IMR-90 (cell line): ENCODE measurements at regions not wholly inside any gene's neighbourhood (a gene's known extent, or its start where the extent isn't known, plus 50 kb on each side); places are given as distances from the start of the nearest gene placed in this dataset.

Source experiments
- ATAC-seq: fragments of 200-7000 bp; cut with Tn5 transposase; 2 replicates; pipeline ENCODE4 v1.9.1; 2020; ENCODE audit warnings: low read depth, mild to moderate bottlenecking, moderate library complexity
- BruUV-seq: library from RNA; stranded (reverse); fragments of 400-500 nt; replicated peaks from 2 replicates; lab custom pipeline; 2021; lab: Mats Ljungman, UMichigan
- CTCF ChIA-PET: fragments of 300-600 bp; formaldehyde crosslinking; extraction: SDS; loops from one replicate; lab custom pipeline; 2021; ENCODE audit warnings: antibody characterized with exemption; lab: Yijun Ruan, JAX
- POLR2A ChIA-PET: fragments of 300-600 bp; sonication (Branson Sonifier 250); formaldehyde crosslinking; loops from one replicate; lab custom pipeline; 2022; ENCODE audit warnings: antibody characterized with exemption; ENCODE audit not compliant: unreplicated experiment; lab: Charles Lee
- DNase-seq: peaks from one replicate; pipeline ENCODE4 v3.0.0; 2013
- H2AFZ ChIP-seq: replicated peaks from 2 replicates; pipeline ENCODE3; 2013; ENCODE audit warnings: low read length, mild to moderate bottlenecking; ENCODE audit not compliant: poor library complexity
- H2AK5ac ChIP-seq: 2 replicates; pipeline ENCODE4 v1.6.1; 2013; ENCODE audit warnings: low read depth, low read length, inconsistent platforms
- H2AK9ac ChIP-seq: replicated peaks from 2 replicates; pipeline ENCODE3; 2013; ENCODE audit warnings: mild to moderate bottlenecking, low read depth, low read length, moderate library complexity; ENCODE audit not compliant: poor library complexity
- H2BK120ac ChIP-seq: 2 replicates; pipeline ENCODE4 v1.6.1; 2013; ENCODE audit warnings: low read depth, low read length, inconsistent platforms
- H2BK15ac ChIP-seq: 3 replicates; pipeline ENCODE4 v1.6.1; 2013; ENCODE audit warnings: low read depth, low read length, inconsistent platforms
- H2BK20ac ChIP-seq: 2 replicates; pipeline ENCODE4 v1.6.1; 2013; ENCODE audit warnings: low read depth, mild to moderate bottlenecking, inconsistent platforms, low read length, moderate library complexity
- H2BK5ac ChIP-seq: 2 replicates; pipeline ENCODE4 v1.6.1; 2013; ENCODE audit warnings: mild to moderate bottlenecking, low read depth, low read length, inconsistent platforms; ENCODE audit not compliant: poor library complexity, severe bottlenecking
- H3K14ac ChIP-seq: replicated peaks from 2 replicates; pipeline ENCODE4 v1.6.1; 2013; ENCODE audit warnings: low read depth, low read length, inconsistent platforms
- H3K18ac ChIP-seq: 2 replicates; pipeline ENCODE4 v1.6.1; 2013; ENCODE audit warnings: low read depth, low read length, control low read depth
- H3K23ac ChIP-seq: 2 replicates; pipeline ENCODE4 v1.6.1; 2013; ENCODE audit warnings: low read depth, low read length, inconsistent platforms
- H3K27ac ChIP-seq: 2 replicates; pipeline ENCODE4 v1.5.1; 2013; ENCODE audit warnings: mild to moderate bottlenecking, control low read depth, low read length; ENCODE audit not compliant: insufficient read depth
- H3K27me3 ChIP-seq: 2 replicates; pipeline ENCODE4 v1.6.1; 2013; ENCODE audit warnings: low read length; ENCODE audit not compliant: control insufficient read depth, insufficient read depth
- H3K36me3 ChIP-seq: 2 replicates; pipeline ENCODE4 v1.6.1; 2013; ENCODE audit warnings: low read length, mixed read lengths; ENCODE audit not compliant: control insufficient read depth, insufficient read depth
- H3K4ac ChIP-seq: 2 replicates; pipeline ENCODE4 v1.6.1; 2013; ENCODE audit warnings: low read depth, low read length, inconsistent platforms
- H3K4me1 ChIP-seq: 2 replicates; pipeline ENCODE4 v1.6.1; 2013; ENCODE audit warnings: low read length, mixed read lengths; ENCODE audit not compliant: control insufficient read depth, insufficient read depth
- H3K4me2 ChIP-seq: 2 replicates; pipeline ENCODE4 v1.6.1; 2013; ENCODE audit warnings: low read depth, mild to moderate bottlenecking, control low read depth, low read length, moderate library complexity
- H3K4me3 ChIP-seq: 2 replicates; pipeline ENCODE4 v1.5.1; 2013; ENCODE audit warnings: low read depth, mild to moderate bottlenecking, control low read depth, low read length, moderate library complexity; ENCODE audit not compliant: insufficient read depth
- H3K56ac ChIP-seq: 2 replicates; pipeline ENCODE4 v1.6.1; 2013; ENCODE audit warnings: low read length, inconsistent platforms; ENCODE audit not compliant: insufficient read depth; ENCODE audit errors: extremely low read depth
- H3K79me1 ChIP-seq, 2 experiments: 2 replicates each; pipeline ENCODE4 v1.6.1; 2013; ENCODE audit warnings: low read length in 2 of 2, inconsistent platforms in 1 of 2, low read depth in 1 of 2
- H3K9ac ChIP-seq: 2 replicates; pipeline ENCODE4 v1.6.1; 2013; ENCODE audit warnings: low read depth, low read length, control low read depth
- H3K9me1 ChIP-seq: 2 replicates; pipeline ENCODE4 v1.6.1; 2013; ENCODE audit warnings: low read length, inconsistent platforms; ENCODE audit not compliant: insufficient read depth
- H3K9me3 ChIP-seq: 2 replicates; pipeline ENCODE4 v1.6.1; 2013; ENCODE audit warnings: low read length; ENCODE audit not compliant: control insufficient read depth, insufficient read depth
- H4K20me1 ChIP-seq: 2 replicates; pipeline ENCODE4 v1.6.1; 2013; ENCODE audit warnings: low read length, inconsistent platforms; ENCODE audit not compliant: insufficient read depth
- H4K5ac ChIP-seq: 2 replicates; pipeline ENCODE4 v1.6.1; 2013; ENCODE audit warnings: mild to moderate bottlenecking, low read depth, low read length, control low read depth
- H4K8ac ChIP-seq, 2 experiments: 2 replicates each; pipeline ENCODE4 v1.6.1; 2013; ENCODE audit warnings: low read depth in 2 of 2, low read length in 2 of 2, control low read depth in 1 of 2, inconsistent platforms in 1 of 2
- H4K91ac ChIP-seq: 2 replicates; pipeline ENCODE4 v1.6.1; 2013; ENCODE audit warnings: low read depth, low read length, inconsistent platforms; ENCODE audit not compliant: insufficient read depth
- BHLHE40 ChIP-seq: fragments of 150-350 bp; IDR thresholded peaks from 2 replicates; pipeline ENCODE4 v1.6.1; 2016; ENCODE audit warnings: mild to moderate bottlenecking, low read depth, low read length
- CEBPB ChIP-seq: IDR thresholded peaks from 2 replicates; pipeline ENCODE4 v1.6.1; 2012; ENCODE audit warnings: low read depth, low read length, improper control_type of control experiment
- FOS ChIP-seq: fragments of 150-350 bp; IDR thresholded peaks from 2 replicates; pipeline ENCODE4 v1.6.1; 2016; ENCODE audit warnings: low read depth, low read length
- MAZ ChIP-seq: IDR thresholded peaks from 2 replicates; pipeline ENCODE4 v1.6.1; 2012; ENCODE audit warnings: low read depth, mild to moderate bottlenecking, low read length, improper control_type of control experiment, moderate library complexity, borderline replicate concordance
- MXI1 ChIP-seq: IDR thresholded peaks from 2 replicates; pipeline ENCODE4 v1.6.1; 2012; ENCODE audit warnings: low read depth, mild to moderate bottlenecking, low read length, moderate library complexity, borderline replicate concordance
- NFE2L2 ChIP-seq: fragments of 150-350 bp; IDR thresholded peaks from 2 replicates; pipeline ENCODE4 v1.6.1; 2016; ENCODE audit warnings: low read depth, mild to moderate bottlenecking, low read length
- POLR2A ChIP-seq: IDR thresholded peaks from 2 replicates; pipeline ENCODE4 v1.6.1; 2012; ENCODE audit warnings: mild to moderate bottlenecking, low read depth, low read length
- RAD21 ChIP-seq: IDR thresholded peaks from 2 replicates; pipeline ENCODE4 v1.6.1; 2012; ENCODE audit warnings: low read length, improper control_type of control experiment
- RCOR1 ChIP-seq: IDR thresholded peaks from 2 replicates; pipeline ENCODE4 v1.6.1; 2012; ENCODE audit warnings: mild to moderate bottlenecking, low read length, improper control_type of control experiment; ENCODE audit not compliant: insufficient replicate concordance
- RFX5 ChIP-seq: IDR thresholded peaks from 2 replicates; pipeline ENCODE4 v1.8.0; 2012; ENCODE audit warnings: low read depth, mild to moderate bottlenecking, low read length, moderate library complexity
- SMC3 ChIP-seq: fragments of 150-350 bp; IDR thresholded peaks from 2 replicates; pipeline ENCODE4 v1.6.1; 2016; ENCODE audit warnings: low read depth, mild to moderate bottlenecking, antibody characterized with exemption, low read length, moderate library complexity
- WGBS, 2 experiments: methylation state at CpG; one replicate each; pipeline versions ENCODE4 v1.1.5 to v1.1.7; 2013; ENCODE audit warnings: missing lambda C conversion rate in 2 of 2; ENCODE audit not compliant: insufficient read length in 1 of 2; ENCODE audit errors: extremely low coverage in 2 of 2; 5-methylcytosine and 5-hydroxymethylcytosine counted together
- dilution Hi-C: fragments of 300-500 bp; cut with HindIII; formaldehyde crosslinking; loops from one replicate; pipeline ENCODE4 v1.14.3; 2018; ENCODE audit warnings: low sequenced_read_pairs; ENCODE audit not compliant: unreplicated experiment
- in situ Hi-C: fragments of 300-500 bp; cut with MboI; formaldehyde crosslinking; loops from 3 replicates; pipeline ENCODE4 v1.14.3; 2019; ENCODE audit warnings: low sequenced_read_pairs, inconsistent platforms, mixed read lengths
- intact Hi-C: fragments of 100-400 bp; cut with micrococcal nuclease; formaldehyde crosslinking; loops from 2 replicates; pipeline ENCODE4 v1.10.0; 2022
- TF ChIP-seq, protein P1 (sequence below): conservative IDR thresholded peaks from 2 replicates; pipeline ENCODE4 v1.5.1; 2012; ENCODE audit warnings: mild to moderate bottlenecking, low read depth, low read length, improper control_type of control experiment
- TF ChIP-seq, protein P2 (sequence below): fragments of 150-350 bp; IDR thresholded peaks from 2 replicates; pipeline ENCODE4 v1.6.1; 2016; ENCODE audit warnings: low read depth, mild to moderate bottlenecking, low read length, moderate library complexity, borderline replicate concordance
- TF ChIP-seq, protein P3 (sequence below): fragments of 150-350 bp; IDR thresholded peaks from 2 replicates; pipeline ENCODE4 v1.6.1; 2017; ENCODE audit warnings: mild to moderate bottlenecking, antibody characterized with exemption, low read length, low read depth

DNA sequence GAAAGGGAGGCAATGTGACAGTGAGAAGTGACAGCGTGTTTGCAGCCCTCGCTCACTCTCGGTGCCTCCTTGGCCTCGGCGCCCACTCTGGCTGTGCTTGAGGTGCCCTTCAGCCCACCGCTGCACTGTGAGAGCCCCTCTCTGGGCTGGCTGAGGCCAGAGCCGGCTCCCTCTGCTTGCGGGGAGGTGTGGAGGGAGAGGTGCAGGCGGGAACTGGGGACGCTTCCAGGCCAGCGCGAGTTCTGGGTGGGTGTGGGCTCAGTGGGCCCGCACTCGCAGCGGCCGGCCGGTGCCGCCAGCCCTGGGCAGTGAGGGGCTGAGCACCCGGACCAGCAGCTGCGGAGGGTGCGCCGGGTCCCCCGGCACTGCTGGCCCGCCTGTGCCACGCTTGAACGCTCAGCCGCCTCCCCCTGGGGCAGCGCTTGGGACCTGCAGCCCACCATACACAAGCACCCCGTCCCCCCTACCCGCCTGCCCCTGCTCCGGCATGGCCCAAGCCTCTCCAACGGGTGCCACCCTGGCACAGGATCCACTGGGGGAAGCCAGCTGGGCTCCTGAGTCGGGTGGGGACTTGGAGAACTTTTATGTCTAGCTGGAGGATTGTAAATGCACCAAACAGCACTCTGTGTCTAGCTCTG is 1142.8 kb upstream of the INTU start:
- H3K27me3 ChIP-seq, result no peaks in the 10 kb centered on the region
- H3K4me3 ChIP-seq, result no peak overlapping the region
- no peak overlapping the region for H3K23ac ChIP-seq
- dilution Hi-C loops (no loop called here), intact Hi-C loops (loop anchor here (10.0 kb wide), 1 partner anchor 725 kb away; no protein-coding TSS in a partner anchor), in situ Hi-C loops (no loop called here)
- H3K4me2 ChIP-seq, result no peak overlapping the region
- H3K9me1 ChIP-seq, result no peaks in the 10 kb centered on the region
- H4K8ac ChIP-seq, result no peak overlapping the region
- DNase-seq (no peak), ATAC-seq (no peak)
- H4K5ac ChIP-seq, result no peak overlapping the region
- no peak overlapping the region for H2BK20ac ChIP-seq
- no peaks in the 10 kb centered on the region for H3K79me1 ChIP-seq
- H2AFZ ChIP-seq, result no peak overlapping the region
- H4K20me1 ChIP-seq, result no peaks in the 10 kb centered on the region
- H2BK120ac ChIP-seq, result no peak overlapping the region
- H3K4me1 ChIP-seq, result no peaks in the 10 kb centered on the region
- 100% methylated on average over 4 of the region's 33 CpGs; no CpG with 5 or more reads in 1 of the 2 experiments for WGBS, 2 experiments
- no peak overlapping the region for H4K91ac ChIP-seq
- no peak overlapping the region for H3K56ac ChIP-seq
- ChIA-PET POLR2A (no interaction called here), CTCF (no interaction called here)
- H2BK15ac ChIP-seq, result no peak overlapping the region
- BruUV-seq, result no TSS peak
- no peaks in the 10 kb centered on the region for H3K9me3 ChIP-seq
- H3K4ac ChIP-seq, result no peak overlapping the region
- H3K27ac ChIP-seq, result no peak overlapping the region
- no peak overlapping the region for H2AK5ac ChIP-seq
- H3K36me3 ChIP-seq, result no peaks in the 10 kb centered on the region
- no peak overlapping the region for H2AK9ac ChIP-seq
- H3K14ac ChIP-seq, result no peak overlapping the region
- no peak overlapping the region for H2BK5ac ChIP-seq
- H3K9ac ChIP-seq, result no peak overlapping the region
- TF ChIP-seq, protein P1, sequence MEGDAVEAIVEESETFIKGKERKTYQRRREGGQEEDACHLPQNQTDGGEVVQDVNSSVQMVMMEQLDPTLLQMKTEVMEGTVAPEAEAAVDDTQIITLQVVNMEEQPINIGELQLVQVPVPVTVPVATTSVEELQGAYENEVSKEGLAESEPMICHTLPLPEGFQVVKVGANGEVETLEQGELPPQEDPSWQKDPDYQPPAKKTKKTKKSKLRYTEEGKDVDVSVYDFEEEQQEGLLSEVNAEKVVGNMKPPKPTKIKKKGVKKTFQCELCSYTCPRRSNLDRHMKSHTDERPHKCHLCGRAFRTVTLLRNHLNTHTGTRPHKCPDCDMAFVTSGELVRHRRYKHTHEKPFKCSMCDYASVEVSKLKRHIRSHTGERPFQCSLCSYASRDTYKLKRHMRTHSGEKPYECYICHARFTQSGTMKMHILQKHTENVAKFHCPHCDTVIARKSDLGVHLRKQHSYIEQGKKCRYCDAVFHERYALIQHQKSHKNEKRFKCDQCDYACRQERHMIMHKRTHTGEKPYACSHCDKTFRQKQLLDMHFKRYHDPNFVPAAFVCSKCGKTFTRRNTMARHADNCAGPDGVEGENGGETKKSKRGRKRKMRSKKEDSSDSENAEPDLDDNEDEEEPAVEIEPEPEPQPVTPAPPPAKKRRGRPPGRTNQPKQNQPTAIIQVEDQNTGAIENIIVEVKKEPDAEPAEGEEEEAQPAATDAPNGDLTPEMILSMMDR, result no peak
- TF ChIP-seq RCOR1 (no peak), MXI1 (no peak), RAD21 (no peak), SMC3 (no peak), BHLHE40 (no peak), NFE2L2 (no peak), RFX5 (no peak), POLR2A (no peak), CEBPB (no peak), FOS (no peak), MAZ (no peak)
- TF ChIP-seq, protein P2, sequence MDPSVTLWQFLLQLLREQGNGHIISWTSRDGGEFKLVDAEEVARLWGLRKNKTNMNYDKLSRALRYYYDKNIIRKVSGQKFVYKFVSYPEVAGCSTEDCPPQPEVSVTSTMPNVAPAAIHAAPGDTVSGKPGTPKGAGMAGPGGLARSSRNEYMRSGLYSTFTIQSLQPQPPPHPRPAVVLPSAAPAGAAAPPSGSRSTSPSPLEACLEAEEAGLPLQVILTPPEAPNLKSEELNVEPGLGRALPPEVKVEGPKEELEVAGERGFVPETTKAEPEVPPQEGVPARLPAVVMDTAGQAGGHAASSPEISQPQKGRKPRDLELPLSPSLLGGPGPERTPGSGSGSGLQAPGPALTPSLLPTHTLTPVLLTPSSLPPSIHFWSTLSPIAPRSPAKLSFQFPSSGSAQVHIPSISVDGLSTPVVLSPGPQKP, result no peak
- TF ChIP-seq, protein P3, sequence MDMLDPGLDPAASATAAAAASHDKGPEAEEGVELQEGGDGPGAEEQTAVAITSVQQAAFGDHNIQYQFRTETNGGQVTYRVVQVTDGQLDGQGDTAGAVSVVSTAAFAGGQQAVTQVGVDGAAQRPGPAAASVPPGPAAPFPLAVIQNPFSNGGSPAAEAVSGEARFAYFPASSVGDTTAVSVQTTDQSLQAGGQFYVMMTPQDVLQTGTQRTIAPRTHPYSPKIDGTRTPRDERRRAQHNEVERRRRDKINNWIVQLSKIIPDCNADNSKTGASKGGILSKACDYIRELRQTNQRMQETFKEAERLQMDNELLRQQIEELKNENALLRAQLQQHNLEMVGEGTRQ, result no peak
- no peak overlapping the region for H3K18ac ChIP-seq
